TTC549 (cell line): ENCODE measurements at regions not wholly inside any gene's neighbourhood (a gene's known extent, or its start where the extent isn't known, plus 50 kb on each side); places are given as distances from the start of the nearest gene placed in this dataset.
"Not testable (repeated sequence)": the region's sequence is repeated elsewhere in the genome, so short reads cannot be mapped to it uniquely, and the experiment has no call there.

Experiments used
- FAIRE-seq: peaks from 2 replicates; lab custom pipeline; 2012; peaks lifted over from hg19 to GRCh38; lab: Jason Lieb, UNC

DNA sequence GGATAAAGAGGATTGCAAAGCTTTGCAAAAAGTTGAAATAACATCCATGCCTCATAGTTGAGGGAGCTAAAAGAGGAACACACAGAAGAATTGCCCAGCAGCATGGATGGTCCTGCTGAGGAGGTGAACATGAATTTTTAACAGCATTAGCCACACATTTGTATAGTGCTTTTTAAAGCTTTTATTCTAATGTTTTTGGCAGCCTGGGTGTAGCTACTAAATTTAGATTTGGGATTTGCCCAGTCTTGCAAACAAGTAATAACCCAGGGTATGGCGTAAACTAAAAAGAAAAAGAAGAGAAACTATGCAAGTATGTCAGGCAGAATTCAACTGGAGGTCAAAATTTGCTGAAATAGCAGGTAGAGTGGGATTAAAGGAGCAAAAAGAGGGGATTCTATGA is 75.1 kb upstream of the PTPRK start:
- FAIRE-seq, result no peak

DNA sequence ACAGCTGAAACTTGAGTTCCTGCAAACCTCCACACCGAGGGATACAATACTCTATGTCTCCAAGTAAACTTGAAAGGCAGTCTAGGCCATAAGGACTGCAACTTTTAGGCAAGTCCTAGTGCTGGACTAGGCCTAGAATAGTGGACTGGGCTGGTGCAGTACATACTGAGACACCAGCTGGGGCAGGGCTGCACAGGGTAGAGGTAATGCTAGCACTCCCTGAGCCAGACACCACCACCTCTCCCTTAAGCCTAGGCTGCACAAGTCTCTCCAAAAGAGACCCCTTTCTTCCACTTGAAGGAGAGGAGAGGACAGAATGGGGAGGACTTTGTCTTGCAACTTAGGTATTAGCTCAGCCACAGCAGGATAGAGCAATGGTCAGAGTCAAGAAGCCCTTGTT is 65.7 kb upstream of the PTPRK start:
- FAIRE-seq, result no peak

DNA sequence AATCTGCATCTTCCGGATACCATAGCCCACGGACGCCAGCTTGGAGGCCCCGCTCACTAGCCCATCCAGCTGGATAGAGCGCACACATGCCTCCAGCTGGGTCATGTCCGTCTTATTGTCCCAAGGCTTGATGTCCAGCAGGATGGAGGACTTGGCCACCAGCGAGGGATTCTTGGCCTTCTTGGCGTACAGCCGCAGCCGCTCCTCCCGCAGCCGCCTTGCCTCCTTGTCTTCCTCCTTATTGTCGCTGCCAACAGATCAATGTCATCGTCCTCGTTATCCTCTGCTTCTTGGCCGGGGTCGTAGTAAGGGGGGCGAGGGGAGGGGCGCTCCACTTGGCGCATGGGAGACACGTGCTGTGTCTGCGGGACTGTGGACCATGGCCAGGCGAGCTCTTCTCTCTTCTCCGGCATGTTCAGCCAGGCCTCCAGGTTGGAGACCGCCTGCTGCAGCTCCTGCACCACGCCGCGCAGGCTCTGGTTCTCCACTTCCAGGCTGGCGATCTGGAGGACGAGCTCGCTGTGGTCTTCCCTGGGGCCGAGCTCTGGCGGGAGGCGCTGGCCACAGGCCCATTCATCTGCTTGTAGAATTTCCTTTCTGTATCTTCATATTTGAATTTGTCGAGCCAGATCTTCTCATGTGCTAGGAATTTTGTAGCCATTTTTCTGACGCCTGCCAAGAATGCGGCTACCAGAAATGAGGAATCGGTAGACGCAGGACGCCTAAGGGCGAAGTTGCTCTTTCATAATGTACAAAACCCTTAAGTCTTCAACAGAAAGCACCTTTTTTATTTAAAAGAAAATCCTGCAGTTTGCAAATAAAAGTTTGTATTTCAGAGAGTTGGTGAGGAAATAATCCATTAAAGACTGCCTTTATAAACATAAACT is 60.1 kb upstream of the PTPRK start:
- FAIRE-seq, result no peak

DNA sequence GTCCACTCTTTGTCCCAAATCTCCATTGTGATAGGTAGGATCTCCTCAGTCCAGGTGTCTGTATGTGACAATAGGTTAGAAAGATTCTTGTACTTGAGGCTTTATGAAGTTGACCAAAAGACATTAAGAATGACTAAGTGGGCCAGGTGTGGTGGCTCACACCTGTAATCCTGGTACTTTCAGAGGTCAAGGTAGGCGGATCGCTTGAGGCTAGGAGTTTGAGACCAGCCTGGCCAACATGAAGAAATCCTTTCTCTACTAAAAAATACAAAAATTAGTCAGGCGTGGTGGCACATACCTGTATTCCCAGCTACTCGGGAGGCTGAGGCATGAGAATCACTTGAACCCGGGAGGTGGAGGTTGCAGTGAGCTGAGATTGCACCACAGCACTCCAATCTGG is 54.9 kb upstream of the PTPRK start:
- FAIRE-seq, result not testable (repeated sequence)

DNA sequence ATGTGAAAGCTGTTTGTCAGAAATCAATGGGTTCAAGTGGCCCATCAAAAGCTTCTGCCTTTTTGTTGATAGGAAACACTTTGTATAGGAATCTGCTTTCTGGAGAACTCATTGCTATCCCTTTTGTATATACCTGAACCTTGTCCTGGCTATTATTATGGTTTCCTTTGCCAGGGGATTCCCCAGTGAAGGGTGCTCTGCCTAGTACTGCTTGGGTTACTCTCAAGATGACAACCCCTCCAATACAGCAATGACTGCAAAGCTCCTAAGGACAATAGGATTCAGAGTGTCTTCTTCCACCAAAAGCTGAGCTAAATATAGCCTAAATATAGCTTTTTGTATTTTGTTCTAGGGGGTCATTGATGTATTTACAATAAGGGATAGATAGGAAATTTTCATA is 54.0 kb upstream of the PTPRK start:
- no peak for FAIRE-seq

DNA sequence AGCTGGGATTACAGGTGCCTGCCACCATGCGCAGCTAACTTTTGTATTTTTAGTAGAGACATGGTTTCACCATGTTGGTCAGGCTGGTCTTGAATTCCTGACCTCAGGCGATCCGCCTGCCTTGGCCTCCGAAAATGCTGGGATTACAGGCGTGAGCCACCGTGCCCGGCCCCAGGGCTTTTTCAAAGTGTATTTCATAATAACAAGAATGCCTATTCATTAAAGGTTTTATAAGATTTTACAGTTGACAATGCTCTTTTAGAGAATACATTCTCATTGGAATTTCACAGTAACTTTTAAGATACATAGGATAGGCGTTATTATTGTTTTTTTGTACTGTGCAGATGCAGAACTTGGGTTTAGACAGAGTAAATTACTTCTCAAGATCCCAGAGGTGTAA is 52.6 kb upstream of the PTPRK start:
- FAIRE-seq, result no peak

DNA sequence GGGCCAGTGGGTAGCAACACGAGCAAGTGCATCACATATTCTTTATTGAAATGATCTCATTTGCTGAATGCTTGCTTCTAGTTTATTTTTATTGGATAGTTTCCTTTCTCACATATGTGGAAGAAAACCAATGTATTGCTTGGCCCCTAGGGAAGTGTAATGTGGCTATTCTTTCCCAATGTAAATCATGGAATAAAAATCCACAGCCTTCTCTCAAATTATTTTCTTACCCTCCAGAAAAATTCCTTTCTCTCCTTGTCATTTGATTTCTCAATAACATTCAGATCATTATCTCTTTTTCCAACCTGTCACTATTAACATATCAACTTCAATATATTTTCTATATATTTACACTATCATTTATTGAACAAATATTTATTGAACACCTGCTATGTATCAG is 51.9 kb upstream of the PTPRK start:
- FAIRE-seq, result no peak

DNA sequence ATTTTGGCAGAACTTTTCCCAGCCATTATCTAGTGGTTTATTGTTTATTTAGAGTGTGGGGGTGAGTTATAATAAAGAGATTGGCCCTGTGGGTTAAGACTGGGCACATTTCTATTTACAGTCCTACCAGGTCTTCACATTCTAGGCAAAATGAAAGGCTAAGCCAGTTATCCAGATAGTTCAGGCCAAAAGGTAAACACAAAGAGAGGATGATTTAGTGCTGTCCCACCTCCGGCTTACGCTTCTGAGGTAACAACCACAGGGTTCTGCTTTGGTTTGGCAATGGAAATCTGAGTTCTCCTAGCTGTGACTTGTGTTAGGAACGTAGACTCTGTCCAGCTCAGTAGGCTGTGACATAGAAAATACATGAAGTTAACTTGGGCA is 50.3 kb upstream of the PTPRK start:
- FAIRE-seq, result no peak

DNA sequence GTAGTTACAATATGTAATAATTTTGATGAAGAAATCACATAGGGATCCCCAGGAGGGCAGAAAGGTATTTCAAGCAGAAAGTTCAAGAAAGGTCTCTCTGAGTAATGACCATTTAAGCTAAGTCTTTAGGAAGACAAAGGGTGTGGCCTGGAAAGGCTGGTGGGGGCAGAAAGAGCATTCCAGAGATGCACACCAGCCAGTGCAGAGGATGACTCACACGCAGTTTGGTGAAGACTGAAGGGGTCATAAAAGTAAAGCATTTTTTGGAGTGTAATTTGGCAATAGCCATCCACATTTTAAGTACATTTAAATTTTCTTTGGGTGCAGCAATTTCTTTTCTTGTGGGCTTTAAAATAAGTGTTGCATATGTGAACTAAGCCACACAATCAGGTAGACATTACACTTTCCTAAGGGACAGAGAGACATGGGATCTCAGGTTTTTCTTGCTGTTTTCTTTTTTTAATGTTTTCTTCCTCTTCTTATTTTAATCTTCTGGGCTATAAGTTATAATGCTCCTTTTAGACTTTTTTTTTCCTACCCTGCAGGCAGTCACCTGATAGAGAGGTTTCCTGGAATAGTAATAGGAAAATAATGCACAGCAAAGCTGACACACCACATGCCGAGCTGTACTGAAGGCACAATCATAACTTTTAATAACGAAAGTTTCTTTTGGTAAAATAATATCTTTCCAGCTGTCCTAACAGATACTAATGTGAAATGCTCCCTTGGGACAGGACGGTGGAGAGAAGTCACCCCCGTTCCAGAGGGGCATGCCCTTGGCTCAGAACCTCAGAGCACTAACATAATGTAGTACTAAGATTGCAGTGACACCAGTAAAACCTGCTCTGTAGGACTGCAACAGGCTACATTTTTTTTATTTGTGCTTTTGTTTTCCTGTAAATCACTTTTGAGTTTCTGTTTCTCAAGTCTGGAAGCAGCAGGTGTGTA is 49.6 kb upstream of the PTPRK start:
- no peak for FAIRE-seq
